AG04449 (cell line): ENCODE measurements at regions not wholly inside any gene's neighbourhood (a gene's known extent, or its start where the extent isn't known, plus 50 kb on each side); places are given as distances from the start of the nearest gene placed in this dataset.

Source experiments
- CTCF ChIA-PET: fragments of 350-600 bp; formaldehyde crosslinking; extraction: SDS; loops from one replicate; lab custom pipeline; 2021; ENCODE audit warnings: antibody characterized with exemption; lab: Yijun Ruan, JAX
- POLR2A ChIA-PET: fragments of 400-600, 350-600 bp; formaldehyde crosslinking; extraction: SDS; loops from one replicate; lab custom pipeline; 2020; ENCODE audit warnings: antibody characterized with exemption, inconsistent platforms; lab: Yijun Ruan, JAX
- DNase-seq: peaks from one replicate; pipeline ENCODE4 v3.0.0-alpha.2; 2010; ENCODE audit warnings: low read depth, low spot score
- H3K4me3 ChIP-seq: 2 replicates; pipeline ENCODE4 v1.5.1; 2011; ENCODE audit warnings: low read depth, mild to moderate bottlenecking, control low read depth, low read length
- TF ChIP-seq, protein P1 (sequence below): IDR thresholded peaks from one replicate; pipeline ENCODE4 v1.5.1; 2011; ENCODE audit warnings: mild to moderate bottlenecking, moderate library complexity, low read length, control low read depth, inconsistent platforms; ENCODE audit not compliant: insufficient read depth; ENCODE audit errors: missing control alignments

DNA sequence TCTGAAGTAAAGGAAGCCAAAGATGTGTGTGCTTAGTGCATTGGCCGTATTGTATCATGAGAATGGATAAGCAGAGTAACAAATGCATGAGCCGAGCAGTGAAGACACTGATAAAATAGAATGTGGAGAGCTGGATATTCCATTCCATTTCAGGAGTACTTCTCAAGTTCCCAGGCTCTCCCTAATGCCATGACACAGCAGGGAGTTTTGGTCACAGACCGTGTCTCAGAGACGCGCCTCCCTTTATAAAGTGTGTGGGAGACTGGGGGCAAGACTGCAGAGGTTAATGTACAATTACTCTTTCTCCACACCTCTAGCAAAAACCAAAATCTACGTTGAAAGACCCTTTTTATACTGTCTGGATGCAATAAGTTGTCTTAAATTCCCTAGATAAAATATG is 575.6 kb downstream of the EFNB2 start:
- ChIA-PET POLR2A (no interaction called here), CTCF (no interaction called here)
- TF ChIP-seq, protein P1, sequence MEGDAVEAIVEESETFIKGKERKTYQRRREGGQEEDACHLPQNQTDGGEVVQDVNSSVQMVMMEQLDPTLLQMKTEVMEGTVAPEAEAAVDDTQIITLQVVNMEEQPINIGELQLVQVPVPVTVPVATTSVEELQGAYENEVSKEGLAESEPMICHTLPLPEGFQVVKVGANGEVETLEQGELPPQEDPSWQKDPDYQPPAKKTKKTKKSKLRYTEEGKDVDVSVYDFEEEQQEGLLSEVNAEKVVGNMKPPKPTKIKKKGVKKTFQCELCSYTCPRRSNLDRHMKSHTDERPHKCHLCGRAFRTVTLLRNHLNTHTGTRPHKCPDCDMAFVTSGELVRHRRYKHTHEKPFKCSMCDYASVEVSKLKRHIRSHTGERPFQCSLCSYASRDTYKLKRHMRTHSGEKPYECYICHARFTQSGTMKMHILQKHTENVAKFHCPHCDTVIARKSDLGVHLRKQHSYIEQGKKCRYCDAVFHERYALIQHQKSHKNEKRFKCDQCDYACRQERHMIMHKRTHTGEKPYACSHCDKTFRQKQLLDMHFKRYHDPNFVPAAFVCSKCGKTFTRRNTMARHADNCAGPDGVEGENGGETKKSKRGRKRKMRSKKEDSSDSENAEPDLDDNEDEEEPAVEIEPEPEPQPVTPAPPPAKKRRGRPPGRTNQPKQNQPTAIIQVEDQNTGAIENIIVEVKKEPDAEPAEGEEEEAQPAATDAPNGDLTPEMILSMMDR: no peak
- no peak overlapping the region for H3K4me3 ChIP-seq
- no peak for DNase-seq

DNA sequence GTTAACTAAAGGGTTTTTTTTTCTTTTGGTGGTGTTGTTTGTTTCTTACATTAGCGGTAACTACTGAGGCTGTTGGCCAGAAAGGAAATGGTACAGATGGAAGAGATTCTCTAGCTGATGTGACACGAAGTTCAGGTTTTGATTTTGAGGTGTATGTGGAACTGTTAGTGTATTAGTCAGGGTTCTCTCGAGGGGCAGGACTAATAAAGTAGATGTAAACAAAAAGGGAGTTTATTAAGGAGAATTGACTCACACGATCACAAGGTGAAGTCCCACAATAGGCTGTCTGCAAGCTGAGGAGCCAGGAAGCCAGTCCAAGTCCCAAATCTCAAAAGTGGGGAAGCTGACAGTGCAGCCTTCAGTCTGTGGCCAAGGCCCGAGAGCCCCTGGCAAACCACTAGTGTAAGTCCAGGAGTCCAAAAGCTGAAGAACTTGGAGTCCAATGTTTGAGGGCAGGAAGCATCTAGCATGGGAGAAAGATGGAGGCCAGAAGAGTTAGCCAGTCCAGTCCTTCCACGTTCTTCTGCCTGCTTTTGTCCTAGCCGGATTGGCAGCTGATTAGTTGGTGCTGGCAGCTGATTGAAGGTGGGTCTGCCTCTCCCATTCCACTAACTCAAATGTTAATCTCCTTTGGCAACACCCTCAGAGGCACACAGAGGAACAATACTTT is 577.6 kb downstream of the EFNB2 start:
- no peak for DNase-seq
- ChIA-PET POLR2A (no interaction called here), CTCF (interaction anchor here (2.0 kb wide), 1 partner anchor 10 kb away, joined by 4 read pairs; no protein-coding TSS in a partner anchor)
- TF ChIP-seq, protein P1: no peak
- H3K4me3 ChIP-seq: no peak overlapping the region

DNA sequence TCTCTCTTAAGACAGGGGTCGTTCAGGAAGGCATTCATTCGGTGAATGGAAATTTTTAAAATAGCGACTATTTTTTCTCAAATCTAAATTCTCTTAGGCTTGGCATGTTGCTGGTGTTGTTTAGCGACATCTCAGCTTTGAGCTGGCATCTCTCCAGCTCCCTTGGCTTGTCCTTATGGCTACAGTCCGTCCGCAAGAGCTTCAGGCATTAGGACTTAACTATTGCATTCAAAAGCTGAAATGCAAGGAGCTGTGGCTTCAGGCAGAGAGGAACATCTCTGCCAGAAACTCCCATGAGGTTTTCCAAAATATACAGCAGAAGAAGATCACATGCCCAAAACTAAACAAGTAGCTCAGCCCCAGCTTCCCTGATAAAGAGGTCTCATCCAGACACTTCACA is 578.5 kb downstream of the EFNB2 start:
- ChIA-PET POLR2A (no interaction called here), CTCF (interaction anchor here (2.0 kb wide), 1 partner anchor 9 kb away, joined by 4 read pairs; no protein-coding TSS in a partner anchor)
- H3K4me3 ChIP-seq: no peak overlapping the region
- DNase-seq: no peak
- TF ChIP-seq, protein P1: no peak

DNA sequence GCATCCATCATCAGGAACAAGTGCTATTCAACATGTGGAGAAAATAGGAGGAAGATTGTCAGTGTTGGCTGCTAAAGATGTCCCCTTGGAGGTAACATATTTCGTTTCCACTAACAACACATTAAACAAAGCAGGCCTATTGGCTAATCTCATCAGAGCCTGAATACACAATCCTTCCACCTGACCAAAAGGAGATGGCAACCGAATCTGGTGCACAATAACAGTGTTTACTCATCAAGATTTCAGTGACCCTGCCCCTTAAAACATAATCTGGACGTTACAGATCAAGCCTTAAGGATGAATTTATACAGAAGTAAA is 582.5 kb downstream of the EFNB2 start:
- no peak overlapping the region for H3K4me3 ChIP-seq
- POLR2A ChIA-PET: no interaction called here
- TF ChIP-seq, protein P1: no peak
- no peak for DNase-seq
- CTCF ChIA-PET: no interaction called here

DNA sequence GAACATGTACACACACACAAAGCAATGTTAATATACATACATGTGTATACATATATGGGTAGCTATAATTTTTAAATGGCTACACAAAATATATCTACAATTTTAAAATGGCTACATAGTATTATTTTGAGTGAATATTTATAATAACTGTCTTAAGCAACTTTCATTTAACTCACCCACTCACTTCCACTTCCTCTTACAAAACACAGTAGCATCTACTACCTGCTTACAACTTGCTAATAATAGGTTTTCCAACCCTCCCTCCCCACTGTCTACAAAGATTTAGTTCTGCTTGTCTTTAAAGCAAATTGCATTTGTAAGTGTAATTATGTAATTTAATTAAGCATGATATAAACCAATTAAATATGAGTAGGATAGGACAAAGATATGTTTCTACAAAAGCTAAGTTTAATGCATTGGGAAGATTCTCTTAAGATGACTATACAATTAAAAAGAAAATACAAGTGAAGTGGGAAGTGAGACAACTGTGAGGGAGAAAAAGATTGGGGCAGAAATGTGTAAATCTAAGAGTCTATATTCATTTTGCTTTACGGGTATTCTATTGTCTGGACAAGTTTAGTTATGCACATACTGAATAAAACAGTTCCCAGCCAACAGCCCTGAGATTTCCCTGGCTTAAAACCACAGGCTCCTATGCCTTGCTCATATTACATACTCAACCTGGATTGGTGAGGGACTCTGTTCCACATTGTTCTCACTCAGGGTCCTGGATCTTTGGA is 583.1 kb downstream of the EFNB2 start:
- TF ChIP-seq, protein P1: no peak
- DNase-seq: no peak
- ChIA-PET POLR2A (no interaction called here), CTCF (no interaction called here)
- no peak overlapping the region for H3K4me3 ChIP-seq

DNA sequence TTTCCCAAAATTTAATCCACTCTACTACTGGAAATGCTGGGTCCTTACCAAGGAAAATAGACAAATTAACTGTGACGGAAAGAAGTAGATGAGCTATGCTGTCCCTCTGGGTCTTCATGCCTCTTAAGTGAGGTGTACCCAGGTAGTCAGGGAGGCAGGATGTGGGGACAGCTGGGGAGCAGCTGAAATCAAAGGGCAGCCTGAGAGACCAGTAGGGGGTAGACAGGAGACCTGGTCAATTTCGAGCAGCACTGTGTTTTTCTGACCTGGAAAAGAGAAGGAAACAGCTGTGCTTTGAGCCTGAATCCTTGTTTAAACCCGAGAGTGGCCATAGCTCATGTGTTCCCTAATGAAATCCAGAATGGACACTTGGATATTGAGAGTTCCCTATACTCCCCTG is 587.3 kb downstream of the EFNB2 start:
- POLR2A ChIA-PET: no interaction called here
- no peak overlapping the region for H3K4me3 ChIP-seq
- DNase-seq: no peak
- TF ChIP-seq, protein P1: no peak
- CTCF ChIA-PET: interaction anchor here (1.2 kb wide), 1 partner anchor 9 kb away, joined by 4 read pairs; no protein-coding TSS in a partner anchor
